ENCODE measurements at regions not wholly inside any gene's neighbourhood (a gene's known extent, or its start where the extent isn't known, plus 50 kb on each side); places are given as distances from the start of the nearest gene placed in this dataset.

- TF ChIP-seq CTCF (IDR thresholded peaks at IDR 0.05; ENCODE audit: low read depth, low read length, missing input control), result no peak
- no peak for TF ChIP-seq TAF1 (conservative IDR thresholded peaks at IDR 0.05)
- TF ChIP-seq MAX (IDR thresholded peaks at IDR 0.05), result no peak
- no peak for TF ChIP-seq RAD21 (IDR thresholded peaks at IDR 0.05)
- no peak for TF ChIP-seq GABPA (IDR thresholded peaks at IDR 0.05 in 1 of 2, conservative IDR thresholded peaks at IDR 0.05 in 1 of 2)
- TF ChIP-seq SP1 (IDR thresholded peaks at IDR 0.05), result no peak
- TF ChIP-seq NR2F2 (IDR thresholded peaks at IDR 0.05), result no peak
- TF ChIP-seq YY1 (IDR thresholded peaks at IDR 0.05), result no peak
- no peak for TF ChIP-seq EGR1 (IDR thresholded peaks at IDR 0.05; ENCODE audit: low read depth in 2 of 2)
- TF ChIP-seq REST (IDR thresholded peaks at IDR 0.05), result no peak
- TF ChIP-seq RXRA (IDR thresholded peaks at IDR 0.05), result no peak
- TF ChIP-seq ZBTB33 (IDR thresholded peaks at IDR 0.05), result no peak
- no peak for TF ChIP-seq FOXA1 (IDR thresholded peaks at IDR 0.05)
These were observed 1015.6 kb downstream of the KCNMA1 start for GRCh38 chr10:76621886-76622620.
